ENCODE measurements at regions not wholly inside any gene's neighbourhood (a gene's known extent, or its start where the extent isn't known, plus 50 kb on each side); places are given as distances from the start of the nearest gene placed in this dataset.

DNA sequence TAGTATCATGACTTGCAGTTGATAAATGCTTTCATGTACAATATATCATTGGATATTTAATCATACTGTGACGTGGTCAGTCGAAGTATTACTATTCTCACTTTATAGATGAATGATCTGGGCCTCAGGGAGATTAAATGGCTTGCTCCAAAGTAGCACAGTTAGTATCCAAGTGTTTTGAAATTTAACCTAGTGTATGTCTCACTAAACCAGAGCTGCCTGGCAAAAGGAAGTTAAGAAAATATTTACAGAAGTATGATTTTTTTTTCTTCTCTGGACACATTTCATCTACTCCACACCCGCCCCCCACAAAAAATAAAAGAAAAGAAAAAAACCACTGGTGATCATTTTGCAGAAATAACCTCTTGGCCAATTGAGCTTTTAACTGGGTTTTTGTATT is 71.9 kb upstream of the CXADR start:
- no peaks in the 10 kb centered on the region for H3K4me1 ChIP-seq (ENCODE audit: control insufficient read depth in 2 of 3, insufficient read depth in 2 of 3, low read depth in 1 of 3, low read length in 3 of 3)
- no peak for DNase-seq
- H3K27ac ChIP-seq (ENCODE audit: low read depth in 2 of 2, low read length in 2 of 2): no peak overlapping the region
- H3K4me3 ChIP-seq (ENCODE audit: low read length in 3 of 3): no peak overlapping the region
- no peaks in the 10 kb centered on the region for H3K27me3 ChIP-seq (ENCODE audit: control insufficient read depth, insufficient read depth, low read length)
- no peaks in the 10 kb centered on the region for H3K36me3 ChIP-seq (ENCODE audit: control insufficient read depth in 2 of 3, insufficient read depth in 3 of 3, low read length in 3 of 3)
- intact Hi-C loops (cut with DNase I): no loop called here
- no peaks in the 10 kb centered on the region for H3K9me3 ChIP-seq (ENCODE audit: control insufficient read depth in 2 of 3, insufficient read depth in 1 of 3, low read length in 3 of 3)
- TF ChIP-seq, protein P1, sequence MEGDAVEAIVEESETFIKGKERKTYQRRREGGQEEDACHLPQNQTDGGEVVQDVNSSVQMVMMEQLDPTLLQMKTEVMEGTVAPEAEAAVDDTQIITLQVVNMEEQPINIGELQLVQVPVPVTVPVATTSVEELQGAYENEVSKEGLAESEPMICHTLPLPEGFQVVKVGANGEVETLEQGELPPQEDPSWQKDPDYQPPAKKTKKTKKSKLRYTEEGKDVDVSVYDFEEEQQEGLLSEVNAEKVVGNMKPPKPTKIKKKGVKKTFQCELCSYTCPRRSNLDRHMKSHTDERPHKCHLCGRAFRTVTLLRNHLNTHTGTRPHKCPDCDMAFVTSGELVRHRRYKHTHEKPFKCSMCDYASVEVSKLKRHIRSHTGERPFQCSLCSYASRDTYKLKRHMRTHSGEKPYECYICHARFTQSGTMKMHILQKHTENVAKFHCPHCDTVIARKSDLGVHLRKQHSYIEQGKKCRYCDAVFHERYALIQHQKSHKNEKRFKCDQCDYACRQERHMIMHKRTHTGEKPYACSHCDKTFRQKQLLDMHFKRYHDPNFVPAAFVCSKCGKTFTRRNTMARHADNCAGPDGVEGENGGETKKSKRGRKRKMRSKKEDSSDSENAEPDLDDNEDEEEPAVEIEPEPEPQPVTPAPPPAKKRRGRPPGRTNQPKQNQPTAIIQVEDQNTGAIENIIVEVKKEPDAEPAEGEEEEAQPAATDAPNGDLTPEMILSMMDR (IDR thresholded peaks at IDR 0.05; ENCODE audit: borderline replicate concordance, extremely low read depth, insufficient read depth): no peak
- H3K9ac ChIP-seq (ENCODE audit: low read length in 3 of 3): no peak overlapping the region
- no peak for FAIRE-seq

- H3K4me1 ChIP-seq (ENCODE audit: control insufficient read depth in 2 of 3, insufficient read depth in 2 of 3, low read depth in 1 of 3, low read length in 3 of 3): no peaks in the 10 kb centered on the region
- intact Hi-C loops (cut with DNase I): no loop called here
- no peak overlapping the region for H3K9ac ChIP-seq (ENCODE audit: low read length in 3 of 3)
- no peaks in the 10 kb centered on the region for H3K9me3 ChIP-seq (ENCODE audit: control insufficient read depth in 2 of 3, insufficient read depth in 1 of 3, low read length in 3 of 3)
- DNase-seq (no peak), FAIRE-seq (no peak)
- no peak overlapping the region for H3K27ac ChIP-seq (ENCODE audit: low read depth in 2 of 2, low read length in 2 of 2)
- TF ChIP-seq, protein P1 (IDR thresholded peaks at IDR 0.05; ENCODE audit: borderline replicate concordance, extremely low read depth, insufficient read depth): no peak
- H3K4me3 ChIP-seq (ENCODE audit: low read length in 3 of 3): no peak overlapping the region
- no peaks in the 10 kb centered on the region for H3K36me3 ChIP-seq (ENCODE audit: control insufficient read depth in 2 of 3, insufficient read depth in 3 of 3, low read length in 3 of 3)
- H3K27me3 ChIP-seq (ENCODE audit: control insufficient read depth, insufficient read depth, low read length): no peaks in the 10 kb centered on the region
Observed at GRCh38 chr21:17441370-17441769, 71.5 kb upstream of the CXADR start.

GRCh38 chr21:17442165-17442564 is 70.7 kb upstream of the CXADR start:
- DNase-seq (no peak), FAIRE-seq (no peak)
- Histone ChIP-seq H3K9me3 (ENCODE audit: control insufficient read depth in 2 of 3, insufficient read depth in 1 of 3, low read length in 3 of 3) (no peaks in the 10 kb centered on the region), H3K4me1 (ENCODE audit: control insufficient read depth in 2 of 3, insufficient read depth in 2 of 3, low read depth in 1 of 3, low read length in 3 of 3) (no peaks in the 10 kb centered on the region), H3K27ac (ENCODE audit: low read depth in 2 of 2, low read length in 2 of 2) (no peak overlapping the region), H3K9ac (ENCODE audit: low read length in 3 of 3) (no peak overlapping the region), H3K4me3 (ENCODE audit: low read length in 3 of 3) (no peak overlapping the region), H3K36me3 (ENCODE audit: control insufficient read depth in 2 of 3, insufficient read depth in 3 of 3, low read length in 3 of 3) (no peaks in the 10 kb centered on the region), H3K27me3 (ENCODE audit: control insufficient read depth, insufficient read depth, low read length) (no peaks in the 10 kb centered on the region)
- TF ChIP-seq, protein P1 (IDR thresholded peaks at IDR 0.05; ENCODE audit: borderline replicate concordance, extremely low read depth, insufficient read depth): no peak
- intact Hi-C loops (cut with DNase I): no loop called here

DNA sequence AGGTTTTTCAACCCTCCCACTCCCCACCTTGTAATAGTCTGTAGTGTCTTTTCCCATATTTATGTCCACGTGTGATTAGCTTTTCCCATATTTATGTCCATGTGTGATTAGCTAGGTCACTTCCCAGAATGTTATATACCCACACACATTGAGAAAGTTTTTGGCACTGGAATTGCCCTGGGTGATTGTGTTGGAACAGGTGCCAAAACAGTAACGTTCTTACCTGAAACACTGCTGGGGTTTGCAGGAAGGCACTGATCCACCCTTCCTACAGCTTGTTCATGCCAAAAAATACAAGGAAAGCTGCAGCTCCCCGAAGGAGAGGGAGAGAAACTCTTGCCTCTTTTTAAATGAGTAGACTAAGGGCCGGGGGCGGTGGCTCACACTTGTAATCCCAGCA is 68.0 kb upstream of the CXADR start:
- Histone ChIP-seq H3K9me3 (ENCODE audit: control insufficient read depth in 2 of 3, insufficient read depth in 1 of 3, low read length in 3 of 3) (no peaks in the 10 kb centered on the region), H3K4me1 (ENCODE audit: control insufficient read depth in 2 of 3, insufficient read depth in 2 of 3, low read depth in 1 of 3, low read length in 3 of 3) (no peaks in the 10 kb centered on the region), H3K4me3 (ENCODE audit: low read length in 3 of 3) (no peak overlapping the region), H3K27me3 (ENCODE audit: control insufficient read depth, insufficient read depth, low read length) (no peaks in the 10 kb centered on the region), H3K36me3 (ENCODE audit: control insufficient read depth in 2 of 3, insufficient read depth in 3 of 3, low read length in 3 of 3) (no peaks in the 10 kb centered on the region), H3K9ac (ENCODE audit: low read length in 3 of 3) (no peak overlapping the region), H3K27ac (ENCODE audit: low read depth in 2 of 2, low read length in 2 of 2) (no peak overlapping the region)
- intact Hi-C loops (cut with DNase I): no loop called here
- FAIRE-seq (no peak), DNase-seq (no peak)
- TF ChIP-seq, protein P1 (IDR thresholded peaks at IDR 0.05; ENCODE audit: borderline replicate concordance, extremely low read depth, insufficient read depth): no peak
